ENCODE measurements at regions not wholly inside any gene's neighbourhood (a gene's known extent, or its start where the extent isn't known, plus 50 kb on each side); places are given as distances from the start of the nearest gene placed in this dataset.

- Histone ChIP-seq H4K20me1 (ENCODE audit: insufficient read depth) (no peaks in the 10 kb centered on the region), H3K79me2 (replicated peaks; ENCODE audit: insufficient read depth, low read length) (no peaks in the 10 kb centered on the region), H3K9me2 (ENCODE audit: insufficient read depth, low read length) (no peaks in the 10 kb centered on the region), H3K4me2 (ENCODE audit: low read length) (no peak overlapping the region), H3K9ac (ENCODE audit: low read length) (no peak overlapping the region), H3K27ac (ENCODE audit: low read length) (no peak overlapping the region), H3K36me3 (ENCODE audit: insufficient read depth, low read length) (no peaks in the 10 kb centered on the region), H3F3A (ENCODE audit: insufficient read depth, low read length, poor library complexity, severe bottlenecking) (no peaks in the 10 kb centered on the region), H2AFZ (ENCODE audit: low read depth, low read length) (no peak overlapping the region), H3K9me3 (ENCODE audit: low read length) (no peaks in the 10 kb centered on the region), H3K4me3 (ENCODE audit: low read length) (no peak overlapping the region), H3K27me3 (ENCODE audit: insufficient read depth, low read depth, low read length) (no peaks in the 10 kb centered on the region)
- TF ChIP-seq RAD21 (conservative IDR thresholded peaks at IDR 0.05): no peak
- TF ChIP-seq EZH2 (IDR thresholded peaks at IDR 0.05; ENCODE audit: borderline replicate concordance, insufficient read depth, low read length, poor library complexity, severe bottlenecking): no peak
- TF ChIP-seq TAF1 (IDR thresholded peaks at IDR 0.05; ENCODE audit: low read depth): no peak
- TF ChIP-seq, protein P1, sequence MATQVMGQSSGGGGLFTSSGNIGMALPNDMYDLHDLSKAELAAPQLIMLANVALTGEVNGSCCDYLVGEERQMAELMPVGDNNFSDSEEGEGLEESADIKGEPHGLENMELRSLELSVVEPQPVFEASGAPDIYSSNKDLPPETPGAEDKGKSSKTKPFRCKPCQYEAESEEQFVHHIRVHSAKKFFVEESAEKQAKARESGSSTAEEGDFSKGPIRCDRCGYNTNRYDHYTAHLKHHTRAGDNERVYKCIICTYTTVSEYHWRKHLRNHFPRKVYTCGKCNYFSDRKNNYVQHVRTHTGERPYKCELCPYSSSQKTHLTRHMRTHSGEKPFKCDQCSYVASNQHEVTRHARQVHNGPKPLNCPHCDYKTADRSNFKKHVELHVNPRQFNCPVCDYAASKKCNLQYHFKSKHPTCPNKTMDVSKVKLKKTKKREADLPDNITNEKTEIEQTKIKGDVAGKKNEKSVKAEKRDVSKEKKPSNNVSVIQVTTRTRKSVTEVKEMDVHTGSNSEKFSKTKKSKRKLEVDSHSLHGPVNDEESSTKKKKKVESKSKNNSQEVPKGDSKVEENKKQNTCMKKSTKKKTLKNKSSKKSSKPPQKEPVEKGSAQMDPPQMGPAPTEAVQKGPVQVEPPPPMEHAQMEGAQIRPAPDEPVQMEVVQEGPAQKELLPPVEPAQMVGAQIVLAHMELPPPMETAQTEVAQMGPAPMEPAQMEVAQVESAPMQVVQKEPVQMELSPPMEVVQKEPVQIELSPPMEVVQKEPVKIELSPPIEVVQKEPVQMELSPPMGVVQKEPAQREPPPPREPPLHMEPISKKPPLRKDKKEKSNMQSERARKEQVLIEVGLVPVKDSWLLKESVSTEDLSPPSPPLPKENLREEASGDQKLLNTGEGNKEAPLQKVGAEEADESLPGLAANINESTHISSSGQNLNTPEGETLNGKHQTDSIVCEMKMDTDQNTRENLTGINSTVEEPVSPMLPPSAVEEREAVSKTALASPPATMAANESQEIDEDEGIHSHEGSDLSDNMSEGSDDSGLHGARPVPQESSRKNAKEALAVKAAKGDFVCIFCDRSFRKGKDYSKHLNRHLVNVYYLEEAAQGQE (IDR thresholded peaks at IDR 0.05; ENCODE audit: borderline replicate concordance): no peak
- no peak for TF ChIP-seq EP300 (conservative IDR thresholded peaks at IDR 0.05; ENCODE audit: poor library complexity, severe bottlenecking)
- no peak for TF ChIP-seq MXI1 (conservative IDR thresholded peaks at IDR 0.05; ENCODE audit: poor library complexity, severe bottlenecking)
Measured at GRCh38 chr14:98369344-98369743, 902.7 kb downstream of the BCL11B start.

GRCh38 chr14:98370352-98370751, 901.6 kb downstream of the BCL11B start:
- Histone ChIP-seq H4K20me1 (ENCODE audit: insufficient read depth) (no peaks in the 10 kb centered on the region), H3K4me3 (ENCODE audit: low read length) (no peak overlapping the region), H3K4me2 (ENCODE audit: low read length) (no peak overlapping the region), H3K9me2 (ENCODE audit: insufficient read depth, low read length) (no peaks in the 10 kb centered on the region), H3K27me3 (ENCODE audit: insufficient read depth, low read depth, low read length) (no peaks in the 10 kb centered on the region), H3K9ac (ENCODE audit: low read length) (no peak overlapping the region), H3K36me3 (ENCODE audit: insufficient read depth, low read length) (no peaks in the 10 kb centered on the region), H3K79me2 (replicated peaks; ENCODE audit: insufficient read depth, low read length) (no peaks in the 10 kb centered on the region), H2AFZ (ENCODE audit: low read depth, low read length) (no peak overlapping the region), H3F3A (ENCODE audit: insufficient read depth, low read length, poor library complexity, severe bottlenecking) (no peaks in the 10 kb centered on the region), H3K9me3 (ENCODE audit: low read length) (no peaks in the 10 kb centered on the region), H3K27ac (ENCODE audit: low read length) (no peak overlapping the region)
- TF ChIP-seq SMC3 (conservative IDR thresholded peaks at IDR 0.05; ENCODE audit: poor library complexity) (no peak), RAD21 (conservative IDR thresholded peaks at IDR 0.05) (no peak), POLR2AphosphoS5 (IDR thresholded peaks at IDR 0.05) (no peak), EZH2 (IDR thresholded peaks at IDR 0.05; ENCODE audit: borderline replicate concordance, insufficient read depth, low read length, poor library complexity, severe bottlenecking) (no peak), MXI1 (conservative IDR thresholded peaks at IDR 0.05; ENCODE audit: poor library complexity, severe bottlenecking) (no peak), EP300 (conservative IDR thresholded peaks at IDR 0.05; ENCODE audit: poor library complexity, severe bottlenecking) (no peak), TAF1 (IDR thresholded peaks at IDR 0.05; ENCODE audit: low read depth) (no peak)
- TF ChIP-seq, protein P1 (IDR thresholded peaks at IDR 0.05; ENCODE audit: borderline replicate concordance): no peak
- TF ChIP-seq, protein P2, sequence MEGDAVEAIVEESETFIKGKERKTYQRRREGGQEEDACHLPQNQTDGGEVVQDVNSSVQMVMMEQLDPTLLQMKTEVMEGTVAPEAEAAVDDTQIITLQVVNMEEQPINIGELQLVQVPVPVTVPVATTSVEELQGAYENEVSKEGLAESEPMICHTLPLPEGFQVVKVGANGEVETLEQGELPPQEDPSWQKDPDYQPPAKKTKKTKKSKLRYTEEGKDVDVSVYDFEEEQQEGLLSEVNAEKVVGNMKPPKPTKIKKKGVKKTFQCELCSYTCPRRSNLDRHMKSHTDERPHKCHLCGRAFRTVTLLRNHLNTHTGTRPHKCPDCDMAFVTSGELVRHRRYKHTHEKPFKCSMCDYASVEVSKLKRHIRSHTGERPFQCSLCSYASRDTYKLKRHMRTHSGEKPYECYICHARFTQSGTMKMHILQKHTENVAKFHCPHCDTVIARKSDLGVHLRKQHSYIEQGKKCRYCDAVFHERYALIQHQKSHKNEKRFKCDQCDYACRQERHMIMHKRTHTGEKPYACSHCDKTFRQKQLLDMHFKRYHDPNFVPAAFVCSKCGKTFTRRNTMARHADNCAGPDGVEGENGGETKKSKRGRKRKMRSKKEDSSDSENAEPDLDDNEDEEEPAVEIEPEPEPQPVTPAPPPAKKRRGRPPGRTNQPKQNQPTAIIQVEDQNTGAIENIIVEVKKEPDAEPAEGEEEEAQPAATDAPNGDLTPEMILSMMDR (IDR thresholded peaks at IDR 0.05; ENCODE audit: poor library complexity, severe bottlenecking): no peak

Measured in neural cell (in vitro differentiated cells).